22Rv1 (cell line): ENCODE measurements at regions not wholly inside any gene's neighbourhood (a gene's known extent, or its start where the extent isn't known, plus 50 kb on each side); places are given as distances from the start of the nearest gene placed in this dataset.
"Not testable (repeated sequence)": the region's sequence is repeated elsewhere in the genome, so short reads cannot be mapped to it uniquely, and the experiment has no call there.

Experiments used
- H3K27ac ChIP-seq: fragments of 450-650 bp; 2 replicates; pipeline ENCODE4 v1.5.1; 2017

DNA sequence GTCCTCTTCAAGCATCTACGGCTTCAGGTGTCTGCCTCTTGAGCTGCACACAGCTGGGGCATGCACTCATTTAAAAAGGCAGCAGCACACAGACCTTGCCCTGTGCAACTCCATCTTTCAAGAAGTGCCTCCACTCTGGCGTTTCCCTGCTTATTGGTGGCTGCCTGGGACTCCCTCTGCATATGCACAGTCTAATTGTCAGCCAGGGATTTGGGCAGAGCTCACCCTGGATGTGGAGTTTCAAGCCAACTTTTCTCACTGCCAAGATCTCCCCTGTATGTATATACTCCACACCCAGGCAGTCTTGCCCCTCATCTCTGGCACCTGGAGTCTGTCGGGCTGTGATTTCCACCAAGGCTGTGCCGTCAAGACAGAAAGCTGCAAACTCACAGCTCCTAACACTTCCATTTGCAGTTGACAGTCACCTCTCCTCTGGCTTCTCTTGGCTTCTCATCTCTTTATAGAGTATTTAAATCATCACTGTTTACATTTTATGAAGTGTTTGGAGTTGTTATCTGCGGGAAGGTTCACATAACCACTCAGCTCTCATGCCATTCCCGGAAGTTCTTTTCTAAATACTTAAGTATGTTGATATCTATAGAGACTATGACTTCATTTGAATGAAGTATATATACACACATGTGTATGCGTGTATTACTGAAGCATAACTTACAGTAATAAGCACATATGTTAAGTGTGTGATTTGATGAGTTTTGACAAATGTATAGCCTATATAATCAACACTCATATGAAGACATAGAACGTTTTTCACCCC, 128.2 kb downstream of the NPIPB11 start:
- H3K27ac ChIP-seq: not testable (repeated sequence)

DNA sequence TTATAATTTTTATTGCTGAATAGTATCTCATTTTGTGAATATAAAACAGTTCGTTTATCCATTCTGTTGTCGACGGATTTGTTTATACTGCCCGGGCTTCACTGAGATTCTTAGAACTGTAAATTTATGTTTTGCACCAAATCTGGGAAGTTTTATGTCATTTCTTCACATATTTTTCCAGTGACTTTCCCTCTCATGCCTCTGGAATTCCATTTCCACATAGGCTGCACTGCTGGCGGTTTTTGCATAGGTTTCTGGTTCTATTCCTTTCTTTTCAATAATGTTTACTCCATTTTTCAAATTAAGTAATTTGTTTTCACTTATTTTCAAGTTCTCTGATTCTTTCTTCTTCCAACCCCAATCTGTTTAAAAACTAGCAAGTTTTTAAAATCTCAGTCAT, 130.1 kb downstream of the NPIPB11 start:
- H3K27ac ChIP-seq: not testable (repeated sequence)

- not testable (repeated sequence) for H3K27ac ChIP-seq
Observed at GRCh38 chr16:29274055-29275035, 132.2 kb downstream of the NPIPB11 start.

GRCh38 chr16:29273298-29274054, 133.0 kb downstream of the NPIPB11 start:
- H3K27ac ChIP-seq: not testable (repeated sequence)

DNA sequence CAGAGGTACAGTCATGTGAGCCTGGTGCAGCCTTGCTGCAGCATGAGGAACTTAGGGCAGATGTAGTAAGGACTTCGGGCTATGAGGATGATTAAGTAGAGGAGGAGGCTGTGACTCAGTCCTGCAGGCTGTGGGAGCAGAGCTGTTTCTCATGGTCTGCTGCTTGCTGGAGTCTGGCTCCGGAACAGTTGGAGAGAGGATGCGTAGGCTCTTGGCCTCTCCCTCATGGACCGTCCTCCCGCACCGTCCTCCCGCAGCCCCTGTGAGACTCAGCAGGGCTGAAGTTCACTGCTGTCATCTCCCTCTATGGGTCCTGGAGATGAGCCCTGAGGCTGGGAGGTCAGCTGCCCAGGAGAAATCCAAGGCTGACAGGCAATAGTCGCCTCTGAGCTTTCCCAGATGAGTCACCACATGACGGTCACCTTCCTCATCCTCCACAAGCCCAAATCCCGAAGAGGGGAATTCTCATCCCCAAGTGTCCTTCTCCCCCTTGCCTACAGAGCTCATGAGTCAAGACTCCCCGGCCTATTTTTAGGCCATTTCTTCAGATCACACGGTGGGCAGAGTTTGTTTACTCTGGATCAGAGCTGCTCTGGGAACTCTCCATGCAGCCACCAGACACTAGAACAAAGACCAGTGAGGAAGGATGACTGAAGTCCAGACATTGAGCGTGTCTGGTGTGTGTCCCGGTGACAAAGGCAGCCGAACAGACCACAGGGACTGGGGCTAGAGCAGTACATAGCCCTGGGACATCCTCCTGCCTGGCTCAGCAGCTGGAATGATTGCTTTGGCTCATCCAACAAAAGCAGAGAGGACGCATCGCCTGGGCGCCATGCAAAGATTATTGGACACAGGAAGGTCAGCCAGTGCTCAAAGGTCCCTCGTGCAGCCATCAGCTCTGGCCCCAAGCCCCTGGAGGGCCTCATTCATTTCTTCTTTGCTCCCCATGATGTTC, 134.5 kb downstream of the NPIPB11 start:
- H3K27ac ChIP-seq: not testable (repeated sequence)

DNA sequence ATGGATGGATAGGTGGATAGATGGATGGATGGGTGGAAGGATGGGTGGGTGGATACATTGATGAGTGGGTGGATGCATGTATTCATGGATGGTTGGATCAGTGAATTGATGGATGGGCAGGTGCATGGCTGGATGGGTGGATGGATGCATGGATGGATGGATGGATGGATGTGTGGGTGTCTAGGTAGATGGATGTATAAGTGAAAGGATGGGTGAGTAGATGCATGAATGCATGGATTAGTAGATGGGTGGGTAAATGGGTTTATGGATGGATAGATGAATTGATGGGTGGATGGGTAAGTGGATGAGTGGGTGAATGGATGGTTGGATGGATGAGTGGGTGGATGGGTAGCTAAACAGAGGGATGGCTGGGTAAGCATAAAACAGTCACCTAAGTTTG, 135.6 kb downstream of the NPIPB11 start:
- H3K27ac ChIP-seq: not testable (repeated sequence)

DNA sequence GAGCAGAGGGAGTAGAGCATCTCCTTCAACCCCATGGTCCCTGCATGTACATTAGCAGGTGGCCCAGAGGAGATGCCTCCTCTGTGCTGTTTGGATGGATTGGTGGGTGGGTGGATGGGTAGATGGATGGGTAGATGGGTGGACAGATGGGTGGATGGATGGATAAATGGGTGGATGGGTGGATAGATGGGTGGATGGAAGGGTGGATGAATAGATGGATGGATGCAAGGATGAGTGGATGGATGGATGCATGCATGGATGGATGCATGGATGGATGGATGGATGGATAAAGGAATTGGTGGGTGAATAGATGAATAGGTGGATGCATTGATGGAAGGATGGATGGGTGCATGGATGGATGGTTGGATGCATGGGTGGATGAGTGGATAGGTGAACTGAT, 136.5 kb downstream of the NPIPB11 start:
- not testable (repeated sequence) for H3K27ac ChIP-seq

GRCh38 chr16:29269192-29269811, 137.2 kb downstream of the NPIPB11 start:
- not testable (repeated sequence) for H3K27ac ChIP-seq

DNA sequence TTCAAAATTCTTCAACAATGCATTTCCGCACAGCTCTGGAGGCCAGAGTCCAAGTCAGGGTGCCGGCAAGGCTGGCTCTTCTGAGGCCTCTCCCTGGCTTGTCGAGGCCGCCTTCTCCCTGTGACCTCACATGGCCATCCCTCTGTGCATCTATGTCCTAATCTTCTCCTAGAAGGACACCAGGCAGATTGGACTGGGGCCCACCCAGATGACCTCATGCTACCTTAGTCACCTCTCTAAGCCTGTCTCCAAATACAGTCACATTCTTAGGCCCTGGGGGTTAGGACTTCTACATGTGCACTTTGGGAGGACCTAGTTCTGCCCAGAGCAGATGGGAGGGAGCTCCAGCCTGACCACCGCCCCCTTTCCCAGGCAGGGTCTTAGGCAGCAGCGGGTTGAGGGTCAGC, 137.7 kb downstream of the NPIPB11 start:
- H3K27ac ChIP-seq: not testable (repeated sequence)

DNA sequence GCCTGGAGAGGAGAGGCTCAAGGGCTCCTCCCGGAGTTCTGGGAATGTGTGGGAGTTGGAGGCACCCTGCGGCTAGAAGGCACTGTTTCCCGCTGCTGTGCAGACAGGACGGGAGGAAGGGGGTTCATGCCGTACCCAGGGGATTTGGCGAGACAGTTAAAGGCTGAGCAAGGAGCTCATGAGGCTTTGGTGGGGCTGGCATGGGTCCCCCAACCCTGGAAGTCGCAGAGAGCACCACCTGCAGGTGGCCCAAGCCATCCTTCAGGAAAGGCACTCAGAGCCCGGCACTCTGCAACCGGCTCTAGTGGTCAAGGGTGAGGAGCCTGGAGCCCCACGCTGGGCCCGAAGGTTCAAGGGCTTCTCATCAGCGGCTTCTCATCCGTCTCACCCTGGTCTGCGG, 138.2 kb downstream of the NPIPB11 start:
- not testable (repeated sequence) for H3K27ac ChIP-seq

DNA sequence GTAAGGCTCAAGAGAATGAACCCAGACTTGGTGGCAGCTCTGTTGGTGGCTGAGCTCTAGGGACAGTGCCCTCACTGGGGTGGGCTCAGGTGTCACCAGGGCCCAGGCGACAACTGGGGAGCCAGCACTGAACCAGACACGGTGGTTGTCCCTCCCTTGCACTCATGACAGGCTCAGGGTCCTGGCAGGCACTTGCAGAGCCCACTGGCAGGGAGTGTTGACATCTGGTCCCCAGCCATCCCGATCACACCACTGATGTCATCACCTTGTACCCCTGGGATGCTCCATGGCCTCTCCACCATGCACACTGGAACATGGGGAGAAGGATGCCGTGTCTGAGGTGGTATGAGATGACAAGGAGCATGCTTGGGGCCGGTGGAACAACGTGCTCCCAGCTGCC, 138.6 kb downstream of the NPIPB11 start:
- H3K27ac ChIP-seq: not testable (repeated sequence)

GRCh38 chr16:29267055-29267619, 139.4 kb downstream of the NPIPB11 start:
- not testable (repeated sequence) for H3K27ac ChIP-seq

- not testable (repeated sequence) for H3K27ac ChIP-seq
Observed at GRCh38 chr16:29266612-29267011, 139.9 kb downstream of the NPIPB11 start.

DNA sequence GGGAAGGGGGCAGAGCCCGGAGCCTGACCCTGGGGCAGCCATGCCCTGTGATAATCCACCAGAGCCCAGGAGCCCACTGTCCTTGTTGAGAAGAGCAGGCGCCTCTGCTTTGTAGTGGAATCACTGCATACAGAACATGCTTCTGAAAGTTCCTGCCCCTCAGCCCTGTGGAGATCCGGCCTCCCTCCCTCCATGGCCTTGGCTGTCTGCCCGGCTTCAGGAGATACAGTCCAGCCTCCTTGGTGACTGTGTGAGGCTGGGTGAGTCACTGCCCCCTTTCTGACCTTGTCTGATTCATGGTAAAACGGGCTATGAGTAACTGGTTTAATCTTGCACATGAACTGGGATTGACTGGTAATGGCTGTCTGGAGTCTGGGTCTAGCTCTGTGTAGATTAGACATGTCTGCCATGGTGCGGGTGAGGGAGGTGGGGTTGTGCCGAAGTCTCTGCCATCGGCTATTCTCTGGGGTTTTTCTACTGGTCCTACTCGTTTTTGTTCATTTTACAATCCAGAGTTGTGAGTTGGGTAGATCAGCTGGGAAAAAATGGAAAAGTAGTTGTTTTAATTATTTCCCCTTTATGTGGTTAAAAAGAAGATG, 141.2 kb downstream of the NPIPB11 start:
- H3K27ac ChIP-seq: not testable (repeated sequence)

- not testable (repeated sequence) for H3K27ac ChIP-seq
Observed at GRCh38 chr16:29264080-29264837, 142.3 kb downstream of the NPIPB11 start.

DNA sequence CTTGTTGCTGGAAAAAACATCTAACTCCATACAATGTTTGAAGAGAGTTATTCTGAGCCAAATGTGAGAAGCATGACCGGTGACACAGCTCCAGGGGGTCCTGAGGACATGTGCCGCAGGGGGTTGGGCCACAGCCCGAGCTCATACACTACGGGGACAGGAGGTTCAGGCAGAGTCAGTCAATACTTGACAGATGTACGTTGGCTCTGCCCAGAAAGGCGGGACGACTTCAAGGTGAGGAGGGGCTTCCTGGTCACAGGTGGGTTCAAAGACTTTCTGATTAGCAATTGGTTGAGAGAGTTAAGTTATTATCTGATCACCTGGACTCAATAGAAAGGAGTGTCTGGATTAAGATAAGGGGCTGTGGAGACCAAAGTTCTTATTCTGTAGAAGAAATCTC, 143.8 kb downstream of the NPIPB11 start:
- not testable (repeated sequence) for H3K27ac ChIP-seq

- H3K27ac ChIP-seq: not testable (repeated sequence)
Observed at GRCh38 chr16:29261427-29262248, 144.9 kb downstream of the NPIPB11 start.
